ENCODE measurements at regions not wholly inside any gene's neighbourhood (a gene's known extent, or its start where the extent isn't known, plus 50 kb on each side); places are given as distances from the start of the nearest gene placed in this dataset.

DNA sequence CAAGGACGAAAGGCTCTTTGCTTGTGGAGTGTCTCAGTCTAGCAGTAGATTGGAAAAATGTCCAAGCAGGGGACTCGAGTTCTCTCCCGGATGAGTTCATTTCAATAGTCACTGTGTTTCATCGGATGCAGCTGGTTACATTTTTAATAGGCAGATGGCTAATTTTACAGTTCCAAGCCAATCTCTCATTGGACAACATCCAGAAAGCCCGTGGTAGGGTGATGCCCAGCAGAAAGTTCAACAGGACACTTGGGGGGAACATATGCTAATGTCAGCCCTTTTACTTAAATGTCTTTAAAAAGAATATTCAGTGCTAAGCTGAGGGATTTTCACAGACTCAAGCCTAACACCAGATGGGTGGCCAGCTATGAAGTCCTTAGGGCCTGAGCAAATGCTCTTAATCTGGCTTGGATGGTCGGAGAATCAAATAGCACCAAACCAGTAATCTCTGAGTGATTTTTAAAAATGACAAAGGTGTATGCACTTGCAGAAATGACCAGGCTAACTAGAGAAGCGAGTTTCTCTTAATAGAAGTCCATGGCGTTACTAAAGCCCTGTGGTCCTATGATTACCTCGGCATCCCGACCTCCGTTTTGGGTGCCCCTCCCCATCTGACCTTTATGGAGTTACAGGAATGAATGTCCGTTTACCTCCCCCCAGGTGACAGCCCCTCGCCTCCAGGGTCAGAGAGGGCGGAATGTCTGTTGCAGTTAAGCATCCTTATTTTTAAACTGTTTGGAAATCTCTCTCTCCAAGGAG lies 289.2 kb upstream of the SALL1 start:
- TF ChIP-seq, protein P1, sequence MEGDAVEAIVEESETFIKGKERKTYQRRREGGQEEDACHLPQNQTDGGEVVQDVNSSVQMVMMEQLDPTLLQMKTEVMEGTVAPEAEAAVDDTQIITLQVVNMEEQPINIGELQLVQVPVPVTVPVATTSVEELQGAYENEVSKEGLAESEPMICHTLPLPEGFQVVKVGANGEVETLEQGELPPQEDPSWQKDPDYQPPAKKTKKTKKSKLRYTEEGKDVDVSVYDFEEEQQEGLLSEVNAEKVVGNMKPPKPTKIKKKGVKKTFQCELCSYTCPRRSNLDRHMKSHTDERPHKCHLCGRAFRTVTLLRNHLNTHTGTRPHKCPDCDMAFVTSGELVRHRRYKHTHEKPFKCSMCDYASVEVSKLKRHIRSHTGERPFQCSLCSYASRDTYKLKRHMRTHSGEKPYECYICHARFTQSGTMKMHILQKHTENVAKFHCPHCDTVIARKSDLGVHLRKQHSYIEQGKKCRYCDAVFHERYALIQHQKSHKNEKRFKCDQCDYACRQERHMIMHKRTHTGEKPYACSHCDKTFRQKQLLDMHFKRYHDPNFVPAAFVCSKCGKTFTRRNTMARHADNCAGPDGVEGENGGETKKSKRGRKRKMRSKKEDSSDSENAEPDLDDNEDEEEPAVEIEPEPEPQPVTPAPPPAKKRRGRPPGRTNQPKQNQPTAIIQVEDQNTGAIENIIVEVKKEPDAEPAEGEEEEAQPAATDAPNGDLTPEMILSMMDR (IDR thresholded peaks at IDR 0.05): no peak
- no peaks in the 10 kb centered on the region for H3K79me2 ChIP-seq

DNA sequence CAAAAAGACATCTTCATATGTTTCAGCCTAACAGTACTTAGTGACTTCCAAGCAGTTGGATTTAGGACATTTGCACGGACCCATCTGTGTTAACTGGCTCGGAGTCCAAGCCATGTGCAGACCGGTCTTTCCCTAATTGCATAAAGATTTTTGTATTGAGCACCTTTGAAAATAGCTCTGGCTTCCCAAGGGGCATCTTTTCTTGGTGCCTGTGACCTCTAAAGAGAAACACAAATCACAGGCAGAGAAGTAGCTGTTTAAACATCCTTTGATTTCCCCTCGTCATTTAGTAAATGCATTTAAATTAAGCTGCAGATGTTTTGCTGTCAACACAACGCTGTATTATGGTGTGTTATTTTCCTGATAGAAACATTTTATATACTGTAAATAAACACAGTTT lies 288.2 kb upstream of the SALL1 start:
- no peak overlapping the region for H3K4me2 ChIP-seq (ENCODE audit: low read length)
- H3K27me3 ChIP-seq (ENCODE audit: control insufficient read depth, insufficient read depth, low read length): no peaks in the 10 kb centered on the region
- H2AFZ ChIP-seq: no peak overlapping the region
- H3K9ac ChIP-seq: no peak overlapping the region
- no peaks in the 10 kb centered on the region for H3K79me2 ChIP-seq
- H3K27ac ChIP-seq: no peak overlapping the region
- no peak overlapping the region for H3K4me3 ChIP-seq (ENCODE audit: low read depth, low read length)
- no peaks in the 10 kb centered on the region for H3K4me1 ChIP-seq
- no peaks in the 10 kb centered on the region for H3K36me3 ChIP-seq (ENCODE audit: control insufficient read depth, insufficient read depth, low read length)
- H3K9me3 ChIP-seq (ENCODE audit: control insufficient read depth, low read length): no peaks in the 10 kb centered on the region
- TF ChIP-seq, protein P1 (IDR thresholded peaks at IDR 0.05): no peak

More for the DNA sequence above, 289.2 kb upstream of the SALL1 start:
- H3K4me2 ChIP-seq (ENCODE audit: low read length): no peak overlapping the region
- no peaks in the 10 kb centered on the region for H3K4me1 ChIP-seq
- H3K27me3 ChIP-seq (ENCODE audit: control insufficient read depth, insufficient read depth, low read length): no peaks in the 10 kb centered on the region
- H3K9ac ChIP-seq: no peak overlapping the region
- H2AFZ ChIP-seq: no peak overlapping the region
- H3K27ac ChIP-seq: no peak overlapping the region
- no peak overlapping the region for H3K4me3 ChIP-seq (ENCODE audit: low read depth, low read length)
- no peaks in the 10 kb centered on the region for H3K9me3 ChIP-seq (ENCODE audit: control insufficient read depth, low read length)
- no peaks in the 10 kb centered on the region for H3K36me3 ChIP-seq (ENCODE audit: control insufficient read depth, insufficient read depth, low read length)

DNA sequence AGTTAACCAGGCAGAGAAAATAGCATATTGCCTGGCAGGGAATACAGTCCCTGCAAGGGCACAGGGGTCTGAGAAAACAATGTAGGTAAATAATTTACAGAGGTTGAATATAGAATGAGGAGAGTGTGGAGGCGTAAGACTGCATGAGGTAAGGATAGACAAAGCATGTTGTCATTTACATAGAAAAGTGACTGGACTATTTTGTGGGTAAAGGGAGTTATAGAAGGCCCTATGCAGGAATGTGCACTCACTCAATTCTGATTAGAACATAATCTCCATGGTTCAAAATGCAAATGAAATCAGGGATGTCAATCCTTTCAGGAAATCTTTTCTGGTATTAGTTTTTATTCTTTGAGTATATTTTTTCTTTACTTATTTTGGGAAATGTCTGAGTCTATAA lies 285.7 kb upstream of the SALL1 start:
- Histone ChIP-seq H3K4me2 (ENCODE audit: low read length) (no peak overlapping the region), H3K9me3 (ENCODE audit: control insufficient read depth, low read length) (no peaks in the 10 kb centered on the region), H3K36me3 (ENCODE audit: control insufficient read depth, insufficient read depth, low read length) (no peaks in the 10 kb centered on the region), H3K4me1 (no peaks in the 10 kb centered on the region), H3K79me2 (no peaks in the 10 kb centered on the region), H2AFZ (no peak overlapping the region), H3K27ac (no peak overlapping the region), H3K4me3 (ENCODE audit: low read depth, low read length) (no peak overlapping the region), H3K9ac (no peak overlapping the region), H3K27me3 (ENCODE audit: control insufficient read depth, insufficient read depth, low read length) (no peaks in the 10 kb centered on the region)
- TF ChIP-seq, protein P1 (IDR thresholded peaks at IDR 0.05): no peak

DNA sequence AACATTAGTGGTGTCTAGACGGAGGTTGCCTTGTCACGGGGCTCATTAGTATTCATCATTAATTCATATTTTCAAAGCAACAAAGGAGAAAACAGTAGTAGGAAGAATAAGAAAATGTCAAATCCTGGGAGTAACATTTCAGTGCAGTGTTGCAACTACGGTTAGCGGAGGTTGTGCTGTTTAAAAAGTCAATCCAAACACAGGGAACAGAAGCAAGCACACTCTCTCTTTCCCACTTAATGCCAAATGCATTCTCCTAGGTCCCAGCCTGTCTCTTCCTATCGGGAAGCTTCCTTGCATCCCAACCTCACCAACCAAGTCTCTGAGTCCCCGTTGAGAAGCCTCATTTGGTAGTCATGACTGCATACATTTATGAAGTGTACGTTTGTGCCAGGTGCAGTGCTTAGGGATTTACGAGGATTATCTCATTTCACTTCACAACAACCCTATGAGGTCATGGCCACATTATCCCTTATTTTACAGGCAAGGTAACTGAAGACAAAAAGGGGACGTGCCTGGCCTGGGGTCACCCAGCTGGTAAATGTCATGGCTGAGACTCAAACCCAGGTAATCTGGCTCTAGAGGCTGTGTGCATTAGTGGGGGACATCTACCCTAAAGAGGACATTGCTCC lies 283.6 kb upstream of the SALL1 start:
- H3K27ac ChIP-seq: no peak overlapping the region
- H3K36me3 ChIP-seq (ENCODE audit: control insufficient read depth, insufficient read depth, low read length): no peaks in the 10 kb centered on the region
- no peak overlapping the region for H3K9ac ChIP-seq
- no peaks in the 10 kb centered on the region for H3K9me3 ChIP-seq (ENCODE audit: control insufficient read depth, low read length)
- no peaks in the 10 kb centered on the region for H3K79me2 ChIP-seq
- H2AFZ ChIP-seq: no peak overlapping the region
- H3K4me3 ChIP-seq (ENCODE audit: low read depth, low read length): no peak overlapping the region
- no peaks in the 10 kb centered on the region for H3K4me1 ChIP-seq
- H3K4me2 ChIP-seq (ENCODE audit: low read length): no peak overlapping the region
- no peaks in the 10 kb centered on the region for H3K27me3 ChIP-seq (ENCODE audit: control insufficient read depth, insufficient read depth, low read length)
- TF ChIP-seq, protein P1 (IDR thresholded peaks at IDR 0.05): no peak
